ENCODE measurements at regions not wholly inside any gene's neighbourhood (a gene's known extent, or its start where the extent isn't known, plus 50 kb on each side); places are given as distances from the start of the nearest gene placed in this dataset.

GRCh38 chr2:228707846-228708245 lies 526.4 kb upstream of the SPHKAP start:
- Mint-ChIP-seq H3K9me3 (no peaks in the 10 kb centered on the region), H3K4me3 (no peak overlapping the region)
- intact Hi-C loops (cut with micrococcal nuclease) = no loop called here

DNA sequence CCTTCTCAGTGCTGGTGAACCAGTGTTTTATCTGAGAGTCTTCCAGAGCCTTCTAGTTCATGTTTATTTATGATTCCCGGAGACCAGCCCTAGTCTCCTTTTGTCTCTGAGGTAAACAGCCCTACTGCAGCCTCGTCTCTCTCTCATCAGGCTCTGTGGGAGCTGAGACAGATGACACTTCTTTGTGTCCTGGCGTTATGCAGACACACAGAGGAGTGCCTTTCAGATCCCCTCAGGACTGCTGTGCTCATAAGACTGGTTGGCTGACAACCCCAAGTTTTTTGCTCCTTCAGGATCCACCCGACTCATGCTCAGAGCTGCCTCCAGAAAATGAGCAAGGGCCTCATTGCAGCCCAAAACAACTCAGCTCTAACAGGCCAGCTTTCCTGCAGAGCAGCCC lies 523.8 kb upstream of the SPHKAP start:
- no peaks in the 10 kb centered on the region for H3K9me3 Mint-ChIP-seq
- H3K4me3 Mint-ChIP-seq = no peak overlapping the region
- intact Hi-C loops (cut with micrococcal nuclease) = no loop called here
- no peaks in the 10 kb centered on the region for H3K4me1 Mint-ChIP-seq (ENCODE audit: low read depth)
- H3K27ac Mint-ChIP-seq = no peak overlapping the region
- no peaks in the 10 kb centered on the region for H3K27me3 Mint-ChIP-seq (ENCODE audit: insufficient read depth)
- no peaks in the 10 kb centered on the region for H3K36me3 Mint-ChIP-seq (ENCODE audit: low read depth)
- DNase-seq (ENCODE audit: low spot score) = no peak

More at GRCh38 chr2:228707846-228708245, 526.4 kb upstream of the SPHKAP start:
- no peaks in the 10 kb centered on the region for H3K4me1 Mint-ChIP-seq (ENCODE audit: low read depth)
- H3K27me3 Mint-ChIP-seq (ENCODE audit: insufficient read depth) = no peaks in the 10 kb centered on the region
- DNase-seq (ENCODE audit: low spot score) = no peak
- H3K27ac Mint-ChIP-seq = no peak overlapping the region
- no peaks in the 10 kb centered on the region for H3K36me3 Mint-ChIP-seq (ENCODE audit: low read depth)

GRCh38 chr2:228703152-228703551 lies 521.7 kb upstream of the SPHKAP start:
- H3K36me3 Mint-ChIP-seq (ENCODE audit: low read depth) = no peaks in the 10 kb centered on the region

DNA sequence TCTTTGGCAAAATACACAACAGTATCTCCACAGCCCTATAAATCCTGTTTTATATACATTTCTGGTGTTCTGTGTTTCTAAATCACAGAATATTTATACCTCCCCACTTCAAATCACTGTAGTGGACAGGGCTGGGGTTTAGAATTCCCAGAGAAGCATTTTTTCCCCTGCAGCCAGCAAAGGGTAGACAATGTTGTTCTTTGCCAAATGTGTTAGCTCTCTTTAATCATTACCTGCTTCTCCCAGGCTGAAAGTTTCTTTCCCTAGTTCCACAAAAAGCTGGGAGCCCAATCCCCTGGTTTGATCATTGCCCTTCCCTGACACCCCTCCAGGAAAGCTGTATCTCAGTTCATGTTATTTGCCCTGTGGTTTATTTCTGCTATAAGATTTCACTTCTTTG lies 520.0 kb upstream of the SPHKAP start:
- Mint-ChIP-seq H3K9me3 (no peaks in the 10 kb centered on the region), H3K4me1 (ENCODE audit: low read depth) (no peaks in the 10 kb centered on the region), H3K27ac (no peak overlapping the region), H3K36me3 (ENCODE audit: low read depth) (no peaks in the 10 kb centered on the region), H3K27me3 (ENCODE audit: insufficient read depth) (no peaks in the 10 kb centered on the region), H3K4me3 (no peak overlapping the region)
- DNase-seq (ENCODE audit: low spot score) = no peak
- intact Hi-C loops (cut with micrococcal nuclease) = no loop called here

More at GRCh38 chr2:228703152-228703551, 521.7 kb upstream of the SPHKAP start:
- intact Hi-C loops (cut with micrococcal nuclease) = no loop called here
- Mint-ChIP-seq H3K27ac (no peak overlapping the region), H3K4me3 (no peak overlapping the region), H3K9me3 (no peaks in the 10 kb centered on the region), H3K27me3 (ENCODE audit: insufficient read depth) (no peaks in the 10 kb centered on the region), H3K4me1 (ENCODE audit: low read depth) (no peaks in the 10 kb centered on the region)
- no peak for DNase-seq (ENCODE audit: low spot score)

GRCh38 chr2:228700638-228701037 lies 519.2 kb upstream of the SPHKAP start:
- intact Hi-C loops (cut with micrococcal nuclease) = no loop called here
- Mint-ChIP-seq H3K4me1 (ENCODE audit: low read depth) (no peaks in the 10 kb centered on the region), H3K27ac (no peak overlapping the region), H3K9me3 (no peaks in the 10 kb centered on the region), H3K27me3 (ENCODE audit: insufficient read depth) (no peaks in the 10 kb centered on the region), H3K36me3 (ENCODE audit: low read depth) (no peaks in the 10 kb centered on the region), H3K4me3 (no peak overlapping the region)
- no peak for DNase-seq (ENCODE audit: low spot score)

DNA sequence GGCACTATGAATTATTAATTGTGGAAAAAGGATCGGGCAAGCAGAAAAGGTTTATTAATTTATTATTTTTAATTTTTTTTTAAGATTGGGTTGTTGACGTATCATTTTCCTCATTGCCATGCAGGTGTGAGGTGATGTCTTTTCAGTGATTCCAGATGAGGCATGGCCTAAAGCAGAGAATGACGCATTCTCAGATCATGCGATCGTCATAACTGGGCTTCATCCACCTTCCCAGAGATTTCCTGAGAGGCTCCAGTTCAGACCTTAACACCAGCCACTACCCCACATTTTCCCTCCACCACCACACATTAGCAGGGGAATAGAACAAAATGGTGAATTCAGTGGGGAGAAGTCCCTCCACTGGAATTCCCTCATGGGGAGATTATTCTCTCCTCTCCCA lies 518.4 kb upstream of the SPHKAP start:
- no peak for DNase-seq (ENCODE audit: low spot score)
- Mint-ChIP-seq H3K4me1 (ENCODE audit: low read depth) (no peaks in the 10 kb centered on the region), H3K9me3 (no peaks in the 10 kb centered on the region), H3K4me3 (no peak overlapping the region), H3K36me3 (ENCODE audit: low read depth) (no peaks in the 10 kb centered on the region), H3K27ac (no peak overlapping the region), H3K27me3 (ENCODE audit: insufficient read depth) (no peaks in the 10 kb centered on the region)
- intact Hi-C loops (cut with micrococcal nuclease) = no loop called here

DNA sequence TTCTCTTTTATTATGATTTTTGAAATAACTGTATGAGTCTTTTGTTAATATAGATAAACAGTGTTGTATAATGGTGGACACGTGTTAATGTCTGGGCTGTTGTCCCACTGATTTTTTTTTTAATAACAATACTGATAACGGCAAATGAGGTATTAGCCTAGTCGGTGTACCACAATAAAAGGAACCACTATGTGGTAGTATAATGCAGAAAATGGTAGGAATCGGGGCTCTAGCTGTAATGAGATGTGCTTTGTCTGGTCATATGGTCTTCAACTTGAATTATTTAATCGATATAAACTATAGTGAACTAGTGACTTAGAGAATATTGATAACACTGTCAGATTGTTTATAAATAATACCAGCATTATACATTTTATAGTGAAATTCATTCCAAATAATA lies 517.9 kb upstream of the SPHKAP start:
- no peak for DNase-seq (ENCODE audit: low spot score)
- Mint-ChIP-seq H3K4me3 (no peak overlapping the region), H3K4me1 (ENCODE audit: low read depth) (no peaks in the 10 kb centered on the region), H3K27me3 (ENCODE audit: insufficient read depth) (no peaks in the 10 kb centered on the region), H3K9me3 (no peaks in the 10 kb centered on the region), H3K27ac (no peak overlapping the region), H3K36me3 (ENCODE audit: low read depth) (no peaks in the 10 kb centered on the region)
- intact Hi-C loops (cut with micrococcal nuclease) = no loop called here

DNA sequence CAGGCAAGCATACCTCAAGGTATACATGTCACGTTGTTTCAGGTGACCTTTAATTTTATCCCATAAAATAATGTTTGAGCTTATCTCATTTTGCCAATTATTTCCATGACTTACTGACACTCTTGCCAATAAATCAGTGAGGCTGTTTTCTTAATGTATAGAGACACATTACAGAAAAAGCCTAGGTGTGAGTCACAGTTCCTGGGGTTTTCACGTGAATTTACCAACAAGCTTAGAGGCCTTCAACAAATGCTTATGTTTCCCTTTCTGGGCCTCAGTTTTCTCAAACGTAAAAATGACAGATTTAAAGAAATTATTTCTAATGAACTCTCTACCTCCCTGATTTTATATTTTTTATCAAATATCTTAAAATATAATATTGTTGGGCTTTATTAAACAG lies 517.5 kb upstream of the SPHKAP start:
- Mint-ChIP-seq H3K27ac (no peak overlapping the region), H3K36me3 (ENCODE audit: low read depth) (no peaks in the 10 kb centered on the region), H3K9me3 (no peaks in the 10 kb centered on the region), H3K27me3 (ENCODE audit: insufficient read depth) (no peaks in the 10 kb centered on the region), H3K4me1 (ENCODE audit: low read depth) (no peaks in the 10 kb centered on the region), H3K4me3 (no peak overlapping the region)
- intact Hi-C loops (cut with micrococcal nuclease) = no loop called here
- DNase-seq (ENCODE audit: low spot score) = no peak

DNA sequence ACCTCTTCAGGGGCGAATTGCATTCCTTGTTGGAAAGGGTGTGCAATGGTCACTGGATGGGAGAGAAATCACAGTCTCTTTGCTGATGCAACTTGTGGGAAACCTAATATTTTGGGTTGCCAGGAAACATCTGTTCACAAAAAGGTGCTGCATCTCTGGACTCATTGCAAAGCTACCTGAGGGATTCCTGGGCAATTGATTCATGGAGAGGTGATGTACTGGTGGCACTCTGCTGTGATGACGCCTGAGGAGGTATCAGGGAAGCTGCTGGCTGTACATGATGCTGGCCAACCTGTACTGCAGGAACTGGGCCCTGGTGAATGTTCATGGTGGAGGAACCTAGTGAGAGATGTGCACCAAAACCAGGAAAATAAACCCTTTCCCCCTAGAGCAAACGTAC lies 516.0 kb upstream of the SPHKAP start:
- no peak overlapping the region for H3K4me3 Mint-ChIP-seq
- intact Hi-C loops (cut with micrococcal nuclease) = no loop called here
- no peak for DNase-seq (ENCODE audit: low spot score)
- no peaks in the 10 kb centered on the region for H3K9me3 Mint-ChIP-seq
- no peaks in the 10 kb centered on the region for H3K36me3 Mint-ChIP-seq (ENCODE audit: low read depth)
- no peak overlapping the region for H3K27ac Mint-ChIP-seq
- no peaks in the 10 kb centered on the region for H3K4me1 Mint-ChIP-seq (ENCODE audit: low read depth)
- H3K27me3 Mint-ChIP-seq (ENCODE audit: insufficient read depth) = no peaks in the 10 kb centered on the region

DNA sequence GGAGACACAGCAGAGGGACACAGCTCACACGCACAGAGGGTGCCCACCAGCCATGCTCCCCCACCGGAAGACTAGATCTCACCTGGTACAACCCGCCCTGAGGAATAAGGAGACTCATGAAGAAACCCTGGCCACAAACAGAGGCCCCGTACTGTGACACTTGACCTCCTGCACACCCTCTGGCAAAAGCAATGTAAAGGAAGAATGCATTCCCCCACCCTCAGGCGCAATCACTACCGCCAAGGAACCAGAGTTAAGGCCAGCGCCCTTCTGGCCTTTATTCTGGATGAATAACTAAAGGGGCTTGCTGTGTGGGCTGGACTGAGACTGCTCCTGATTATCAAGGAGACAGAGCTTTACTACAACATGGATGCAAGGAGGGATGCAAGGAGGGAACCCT lies 509.2 kb upstream of the SPHKAP start:
- Mint-ChIP-seq H3K9me3 (peaks cover 5% of the 10 kb centered on the region), H3K36me3 (ENCODE audit: low read depth) (no peaks in the 10 kb centered on the region), H3K4me1 (ENCODE audit: low read depth) (no peaks in the 10 kb centered on the region), H3K4me3 (no peak overlapping the region), H3K27me3 (ENCODE audit: insufficient read depth) (no peaks in the 10 kb centered on the region), H3K27ac (no peak overlapping the region)
- intact Hi-C loops (cut with micrococcal nuclease) = no loop called here
- DNase-seq (ENCODE audit: low spot score) = no peak

GRCh38 chr2:228689053-228689452 lies 507.6 kb upstream of the SPHKAP start:
- no peak overlapping the region for H3K27ac Mint-ChIP-seq
- no peak for DNase-seq (ENCODE audit: low spot score)
- H3K4me1 Mint-ChIP-seq (ENCODE audit: low read depth) = no peaks in the 10 kb centered on the region
- H3K27me3 Mint-ChIP-seq (ENCODE audit: insufficient read depth) = no peaks in the 10 kb centered on the region
- H3K9me3 Mint-ChIP-seq = peaks cover 5% of the 10 kb centered on the region
- no peaks in the 10 kb centered on the region for H3K36me3 Mint-ChIP-seq (ENCODE audit: low read depth)
- intact Hi-C loops (cut with micrococcal nuclease) = no loop called here
- H3K4me3 Mint-ChIP-seq = no peak overlapping the region

- Mint-ChIP-seq H3K4me1 (ENCODE audit: low read depth) (no peaks in the 10 kb centered on the region), H3K9me3 (peaks cover 5% of the 10 kb centered on the region), H3K36me3 (ENCODE audit: low read depth) (no peaks in the 10 kb centered on the region), H3K27ac (no peak overlapping the region), H3K27me3 (ENCODE audit: insufficient read depth) (no peaks in the 10 kb centered on the region), H3K4me3 (no peak overlapping the region)
- intact Hi-C loops (cut with micrococcal nuclease) = no loop called here
- DNase-seq (ENCODE audit: low spot score) = no peak
Observed at GRCh38 chr2:228688007-228688645, 506.6 kb upstream of the SPHKAP start.

DNA sequence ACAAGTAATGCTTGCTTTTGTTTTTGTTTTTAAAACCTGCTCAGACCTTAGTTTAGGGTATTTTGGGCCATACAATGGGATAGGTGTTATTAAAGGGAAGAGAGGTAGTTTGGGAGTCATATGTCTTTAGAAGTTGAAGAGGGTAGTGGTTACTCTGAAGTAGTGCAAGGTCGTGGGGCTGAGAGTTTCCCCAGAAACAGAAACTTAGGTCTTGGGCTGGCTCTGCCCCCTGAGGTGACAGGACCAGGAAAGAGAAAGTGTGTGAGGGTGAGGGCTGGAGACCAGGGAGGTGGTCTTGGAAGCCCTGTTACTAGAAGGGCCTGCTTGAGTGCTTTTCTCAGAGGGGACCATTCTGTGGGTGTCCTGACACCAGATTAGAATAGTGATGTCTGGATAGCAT lies 500.5 kb upstream of the SPHKAP start:
- intact Hi-C loops (cut with micrococcal nuclease) = no loop called here
- Mint-ChIP-seq H3K27me3 (ENCODE audit: insufficient read depth) (no peaks in the 10 kb centered on the region), H3K9me3 (no peaks in the 10 kb centered on the region), H3K4me1 (ENCODE audit: low read depth) (no peaks in the 10 kb centered on the region), H3K27ac (no peak overlapping the region), H3K4me3 (no peak overlapping the region), H3K36me3 (ENCODE audit: low read depth) (no peaks in the 10 kb centered on the region)
- no peak for DNase-seq (ENCODE audit: low spot score)

- no peak overlapping the region for H3K4me3 Mint-ChIP-seq
- no peak overlapping the region for H3K27ac Mint-ChIP-seq
- H3K36me3 Mint-ChIP-seq (ENCODE audit: low read depth) = no peaks in the 10 kb centered on the region
- no peaks in the 10 kb centered on the region for H3K4me1 Mint-ChIP-seq (ENCODE audit: low read depth)
- no peak for DNase-seq (ENCODE audit: low spot score)
- intact Hi-C loops (cut with micrococcal nuclease) = no loop called here
- H3K27me3 Mint-ChIP-seq (ENCODE audit: insufficient read depth) = no peaks in the 10 kb centered on the region
- H3K9me3 Mint-ChIP-seq = no peaks in the 10 kb centered on the region
Observed at GRCh38 chr2:228681426-228681825, 499.9 kb upstream of the SPHKAP start.
